HG03521 (cell line): ENCODE measurements at regions not wholly inside any gene's neighbourhood (a gene's known extent, or its start where the extent isn't known, plus 50 kb on each side); places are given as distances from the start of the nearest gene placed in this dataset.
"Not testable (repeated sequence)": the region's sequence is repeated elsewhere in the genome, so short reads cannot be mapped to it uniquely, and the experiment has no call there.

ENCODE experiments used
- ATAC-seq: cut with Tn5 transposase; IDR thresholded peaks from one replicate; pipeline ENCODE4 v1.9.1; 2021; ENCODE audit warnings: mild to moderate bottlenecking, moderate library complexity; ENCODE audit not compliant: unreplicated experiment

- ATAC-seq = no peak
Measured at GRCh38 chr5:7202846-7203245, 193.1 kb upstream of the ADCY2 start.

DNA sequence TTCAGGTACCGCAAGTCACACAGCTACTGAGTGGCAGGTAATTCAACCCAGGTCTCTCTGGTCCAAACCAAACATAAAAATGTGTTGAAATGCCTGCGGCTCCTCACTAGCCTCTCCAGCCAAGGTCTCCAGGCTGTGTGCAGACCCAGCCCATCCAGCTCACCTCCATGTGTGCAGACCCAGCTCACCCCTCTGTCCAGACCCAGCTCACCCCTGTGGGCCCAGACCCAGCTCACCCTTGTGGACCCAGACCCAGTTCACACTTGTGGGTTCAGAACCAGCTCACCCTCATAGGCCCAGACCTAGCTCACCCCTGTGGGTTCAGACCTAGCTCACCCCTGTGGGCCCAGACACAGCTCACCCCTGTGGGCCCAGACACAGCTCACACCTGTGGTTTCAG lies 188.0 kb upstream of the ADCY2 start:
- no peak for ATAC-seq

- ATAC-seq = no peak
Measured at GRCh38 chr5:7208938-7209337, 187.0 kb upstream of the ADCY2 start.

- no peak for ATAC-seq
Measured at GRCh38 chr5:7209658-7210057, 186.3 kb upstream of the ADCY2 start.

GRCh38 chr5:7210549-7210948 lies 185.4 kb upstream of the ADCY2 start:
- no peak for ATAC-seq

GRCh38 chr5:7213525-7213924 lies 182.4 kb upstream of the ADCY2 start:
- ATAC-seq = no peak

- no peak for ATAC-seq
Measured at GRCh38 chr5:7214906-7215416, 181.0 kb upstream of the ADCY2 start.

DNA sequence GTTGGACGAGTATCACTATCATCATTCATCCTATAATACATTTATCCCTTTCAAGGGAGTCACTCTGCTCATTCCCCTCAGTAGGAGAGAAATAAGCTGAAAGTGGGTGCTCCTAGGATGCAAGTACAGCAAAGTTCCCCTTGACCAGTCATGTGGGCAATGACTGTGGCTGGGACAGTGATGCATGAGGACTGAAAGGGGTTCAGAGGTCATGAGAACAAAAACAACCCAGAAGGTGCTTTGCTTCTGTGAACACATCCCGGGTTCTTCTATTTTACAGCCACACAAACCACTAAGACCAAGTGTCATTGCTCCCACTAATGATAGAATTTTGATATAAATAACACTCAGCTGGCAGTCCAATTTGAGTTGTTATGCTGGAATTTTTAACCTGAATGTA lies 177.8 kb upstream of the ADCY2 start:
- no peak for ATAC-seq

DNA sequence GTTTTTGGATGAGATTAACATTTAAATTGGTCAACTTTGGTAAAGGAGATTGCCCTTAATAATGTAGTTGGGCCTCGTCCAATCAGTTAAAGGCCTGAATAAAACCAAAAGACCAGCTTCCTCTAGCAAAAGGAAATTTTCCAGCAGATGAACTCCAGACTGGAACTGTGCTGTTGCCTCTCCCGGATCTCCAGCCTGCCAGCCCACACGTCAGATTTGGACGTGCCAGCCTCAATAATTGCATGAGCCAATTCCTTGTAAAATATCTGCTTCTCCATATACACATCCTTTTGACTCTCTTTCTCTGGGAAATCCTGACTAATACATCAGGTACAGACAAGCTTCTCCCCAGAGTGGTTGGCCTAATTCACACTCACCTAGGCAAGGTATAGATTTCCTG lies 175.8 kb upstream of the ADCY2 start:
- no peak for ATAC-seq

GRCh38 chr5:7221041-7221440 lies 174.9 kb upstream of the ADCY2 start:
- ATAC-seq = no peak

DNA sequence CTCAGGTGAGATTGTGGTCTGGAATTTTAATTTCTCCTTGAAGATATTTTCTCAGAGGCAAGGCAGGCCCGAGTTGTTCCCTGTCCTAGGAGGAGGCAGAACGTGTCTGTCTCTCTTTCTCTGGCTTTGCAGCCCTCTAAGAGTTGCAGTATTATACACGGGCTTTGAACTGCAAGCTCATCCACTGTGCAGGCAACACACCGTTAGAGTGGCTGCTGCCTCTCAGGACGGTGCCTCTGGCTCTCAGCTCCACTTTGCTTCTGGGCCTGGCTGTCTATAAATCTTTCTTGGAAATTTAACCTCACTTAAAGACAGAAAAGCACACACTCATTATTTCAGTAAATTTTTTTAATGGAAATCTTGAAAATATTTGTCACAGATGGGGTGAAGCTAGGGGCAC lies 170.1 kb upstream of the ADCY2 start:
- no peak for ATAC-seq

DNA sequence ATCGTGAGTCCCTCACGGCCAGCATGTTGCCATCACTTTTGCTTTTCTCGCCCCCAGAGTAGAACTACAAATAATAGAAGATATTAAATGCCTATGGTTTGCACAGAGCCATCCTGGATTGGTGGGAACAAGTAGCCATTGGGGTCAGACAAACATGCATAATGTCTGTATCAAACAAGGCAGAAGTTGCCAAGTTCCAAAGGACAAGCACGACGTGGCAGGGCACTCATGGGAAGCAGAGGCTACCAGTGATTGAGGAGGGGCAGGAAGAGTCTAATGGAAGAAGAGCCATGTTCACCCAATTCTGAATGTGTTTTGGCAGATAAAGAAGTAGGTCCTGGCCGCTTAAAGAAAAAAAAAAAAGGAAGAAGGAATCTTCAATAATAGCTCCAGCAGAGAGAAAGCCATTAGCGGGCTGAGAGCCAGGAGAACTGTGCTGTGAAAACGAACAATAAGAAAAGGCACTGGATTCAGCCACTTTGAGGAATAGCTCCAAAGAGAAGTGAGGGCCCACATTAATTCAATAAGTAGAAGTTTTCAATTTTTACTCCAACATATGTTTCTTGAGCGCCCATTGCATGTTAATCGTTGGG lies 153.7 kb upstream of the ADCY2 start:
- ATAC-seq = no peak

DNA sequence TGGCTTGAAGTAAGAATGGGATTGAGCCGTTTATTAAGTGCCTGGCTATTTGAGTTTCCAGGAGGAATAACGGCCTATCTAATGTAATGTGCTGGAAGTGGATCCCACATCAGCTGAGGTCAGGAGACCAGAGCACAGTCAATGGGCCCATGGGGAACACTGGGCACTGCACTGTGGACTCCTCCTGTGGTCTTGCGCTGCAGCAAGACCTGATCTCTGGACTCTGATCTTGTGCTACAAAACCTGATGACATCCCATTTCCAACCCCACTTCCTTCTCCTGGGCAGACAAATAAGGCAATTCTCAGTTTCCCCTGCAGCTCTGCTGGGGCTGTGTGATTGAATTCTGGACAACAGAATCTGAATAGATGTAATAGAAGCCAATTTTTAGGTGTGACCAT lies 151.7 kb upstream of the ADCY2 start:
- ATAC-seq = no peak

- ATAC-seq = no peak
Measured at GRCh38 chr5:7245121-7245651, 150.8 kb upstream of the ADCY2 start.

- ATAC-seq = no peak
Measured at GRCh38 chr5:7246287-7246686, 149.7 kb upstream of the ADCY2 start.

DNA sequence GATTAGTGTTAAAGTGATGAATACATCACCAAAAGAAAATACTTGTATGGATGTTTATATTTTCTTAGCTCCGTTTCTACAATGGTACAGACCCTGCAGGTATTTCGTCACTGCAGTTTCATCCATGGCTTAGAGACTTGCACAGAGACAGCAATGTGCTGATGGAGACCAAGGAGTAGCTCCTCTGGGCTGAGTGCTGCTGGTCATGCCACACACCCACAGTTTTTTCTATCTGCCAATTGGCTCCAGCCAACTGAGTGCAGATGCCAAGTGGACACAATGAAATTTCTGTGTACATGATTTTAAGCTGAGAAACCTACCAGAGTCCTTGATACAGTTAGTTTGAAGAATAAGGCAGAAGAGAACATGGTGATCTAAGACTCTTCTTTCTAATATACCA lies 145.9 kb upstream of the ADCY2 start:
- ATAC-seq = no peak

- ATAC-seq = no peak
Measured at GRCh38 chr5:7250611-7251010, 145.3 kb upstream of the ADCY2 start.

- ATAC-seq = no peak
Measured at GRCh38 chr5:7251132-7251531, 144.8 kb upstream of the ADCY2 start.

GRCh38 chr5:7261049-7261448 lies 134.9 kb upstream of the ADCY2 start:
- ATAC-seq = no peak

DNA sequence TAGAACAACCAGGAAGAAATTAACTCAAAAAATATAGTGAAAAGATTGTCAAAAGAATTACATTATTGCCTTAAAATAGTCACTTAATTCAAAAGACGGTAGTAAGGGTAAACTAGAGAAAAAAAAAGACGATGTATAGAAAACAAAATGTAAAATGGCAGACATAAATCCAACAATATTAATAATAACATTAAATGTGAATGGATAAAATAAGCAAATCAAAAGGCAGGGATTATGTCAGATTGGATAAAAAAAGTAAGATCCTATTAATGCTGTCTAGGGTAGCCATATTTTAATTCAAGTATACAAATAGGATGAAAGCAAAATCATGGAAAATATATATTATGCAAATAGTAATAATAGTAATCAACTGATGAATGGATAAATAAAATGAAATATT lies 134.0 kb upstream of the ADCY2 start:
- ATAC-seq = no peak

DNA sequence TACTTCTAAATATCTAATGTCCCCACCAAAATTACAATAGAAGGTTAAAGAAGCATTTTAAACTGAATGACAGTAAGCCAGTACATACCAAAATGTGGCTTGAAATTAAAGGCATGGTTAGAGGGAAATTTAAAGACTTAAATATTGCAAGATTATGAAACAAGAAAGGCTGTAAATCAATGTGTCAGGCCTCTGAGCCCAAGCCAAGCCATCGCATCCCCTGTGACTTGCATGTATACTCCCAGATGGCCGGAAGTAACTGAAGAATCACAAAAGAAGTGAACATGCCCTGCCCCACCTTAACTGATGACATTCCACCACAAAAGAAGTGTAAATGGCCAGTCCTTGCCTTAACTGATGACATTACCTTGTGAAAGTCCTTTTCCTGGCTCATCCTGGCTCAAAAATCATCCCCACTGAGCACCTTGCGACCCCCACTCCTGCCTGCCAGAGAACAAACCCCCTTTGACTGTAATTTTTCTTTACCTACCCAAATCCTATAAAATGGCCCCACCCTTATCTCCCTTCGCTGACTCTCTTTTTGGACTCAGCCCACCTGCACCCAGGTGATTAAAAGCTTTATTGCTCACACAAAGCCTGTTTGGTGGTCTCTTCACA lies 132.4 kb upstream of the ADCY2 start:
- ATAC-seq = not testable (repeated sequence)

DNA sequence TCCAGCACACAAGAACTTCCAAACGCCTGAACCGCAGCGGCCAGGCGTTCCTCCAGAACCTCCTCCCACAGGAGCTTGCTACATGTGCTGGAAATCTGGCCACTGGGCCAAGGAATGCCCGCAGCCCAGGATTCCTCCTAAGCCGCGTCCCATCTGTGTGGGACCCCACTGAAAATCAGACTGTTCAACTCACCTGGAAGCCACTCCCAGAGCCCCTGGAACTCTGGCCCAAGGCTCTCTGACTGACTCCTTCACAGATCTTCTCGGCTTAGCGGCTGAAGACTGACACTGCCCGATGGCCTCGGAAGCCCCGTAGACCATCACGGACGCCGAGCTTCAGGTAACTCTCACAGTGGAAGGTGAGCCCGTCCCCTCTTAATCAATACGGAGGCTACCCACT lies 130.2 kb upstream of the ADCY2 start:
- ATAC-seq = not testable (repeated sequence)

DNA sequence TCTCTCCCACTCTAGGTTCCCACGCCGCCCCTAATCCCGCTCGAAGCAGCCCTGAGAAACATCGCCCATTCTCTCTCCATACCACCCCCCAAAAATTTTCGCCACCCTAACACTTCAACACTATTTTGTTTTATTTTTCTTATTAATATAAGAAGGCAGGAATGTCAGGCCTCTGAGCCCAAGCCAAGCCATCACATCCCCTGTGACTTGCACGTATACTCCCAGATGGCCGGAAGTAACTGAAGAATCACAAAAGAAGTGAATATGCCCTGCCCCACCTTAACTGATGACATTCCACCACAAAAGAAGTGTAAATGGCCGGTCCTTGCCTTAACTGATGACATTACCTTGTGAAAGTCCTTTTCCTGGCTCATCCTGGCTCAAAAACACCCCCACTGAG lies 127.2 kb upstream of the ADCY2 start:
- not testable (repeated sequence) for ATAC-seq
